ENCODE measurements at regions not wholly inside any gene's neighbourhood (a gene's known extent, or its start where the extent isn't known, plus 50 kb on each side); places are given as distances from the start of the nearest gene placed in this dataset.

GRCh38 chr3:26104851-26105251, 315.0 kb downstream of the OXSM start:
- TF ChIP-seq CTCF (IDR thresholded peaks at IDR 0.05; ENCODE audit: extremely low read depth in 1 of 2, insufficient read depth in 1 of 2, low read depth in 1 of 2, low read length in 2 of 2) (no peak), POLR2AphosphoS5 (IDR thresholded peaks at IDR 0.05; ENCODE audit: insufficient read depth, low read depth, low read length) (no peak), MAX (IDR thresholded peaks at IDR 0.05; ENCODE audit: insufficient read depth, insufficient read length) (no peak), POLR2A (IDR thresholded peaks at IDR 0.05; ENCODE audit: low read depth, low read length) (no peak), JUN (IDR thresholded peaks at IDR 0.05; ENCODE audit: borderline replicate concordance, insufficient read depth, insufficient read length, low read depth) (no peak)

Measured in endothelial cell of umbilical vein (primary cell).